ENCODE measurements at regions not wholly inside any gene's neighbourhood (a gene's known extent, or its start where the extent isn't known, plus 50 kb on each side); places are given as distances from the start of the nearest gene placed in this dataset.

GRCh38 chr13:30038884-30039283 is 188.5 kb upstream of the UBL3 start:
- H3K4me3 Mint-ChIP-seq, result no peak overlapping the region
- H3K27me3 Mint-ChIP-seq, result peaks cover 23% of the 10 kb centered on the region
- no peaks in the 10 kb centered on the region for H3K9me3 Mint-ChIP-seq
- peaks cover 9% of the 10 kb centered on the region for H3K4me1 Mint-ChIP-seq
- DNase-seq, result no peak
- no peaks in the 10 kb centered on the region for H3K36me3 Mint-ChIP-seq
- POLR2A ChIA-PET, result no interaction called here
- H3K27ac Mint-ChIP-seq, result no peak overlapping the region
- no peak for ATAC-seq (ENCODE audit: low read depth)

GRCh38 chr13:30037766-30038165 is 187.3 kb upstream of the UBL3 start:
- POLR2A ChIA-PET, result no interaction called here
- Mint-ChIP-seq H3K27ac (no peak overlapping the region), H3K4me3 (no peak overlapping the region), H3K9me3 (no peaks in the 10 kb centered on the region), H3K4me1 (peaks cover 9% of the 10 kb centered on the region), H3K36me3 (no peaks in the 10 kb centered on the region), H3K27me3 (peaks cover 23% of the 10 kb centered on the region)
- DNase-seq (no peak), ATAC-seq (ENCODE audit: low read depth) (no peak)

DNA sequence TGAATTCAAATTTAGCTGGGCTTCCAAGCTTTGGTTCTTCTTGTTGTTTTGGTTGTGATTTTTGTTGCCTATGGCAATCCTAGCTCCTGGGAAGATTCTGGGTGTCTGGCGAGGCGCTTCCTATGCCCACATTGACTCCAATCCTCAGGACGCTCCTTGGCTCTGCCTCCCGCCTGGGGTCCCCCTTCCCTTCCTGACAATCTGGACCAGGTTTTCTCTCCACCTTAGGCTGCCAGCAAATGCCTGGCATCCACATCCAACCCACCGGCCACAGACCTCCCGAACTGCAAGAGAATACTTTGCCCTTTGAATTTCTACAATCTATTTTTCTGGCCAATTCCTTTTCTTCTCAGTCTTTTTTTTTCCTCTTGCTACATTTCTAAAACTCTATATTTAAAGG is 186.9 kb upstream of the UBL3 start:
- peaks cover 23% of the 10 kb centered on the region for H3K27me3 Mint-ChIP-seq
- H3K9me3 Mint-ChIP-seq, result no peaks in the 10 kb centered on the region
- POLR2A ChIA-PET, result no interaction called here
- ATAC-seq (ENCODE audit: low read depth), result no peak
- H3K4me1 Mint-ChIP-seq, result peaks cover 8% of the 10 kb centered on the region
- no peak for DNase-seq
- no peaks in the 10 kb centered on the region for H3K36me3 Mint-ChIP-seq
- no peak overlapping the region for H3K27ac Mint-ChIP-seq
- no peak overlapping the region for H3K4me3 Mint-ChIP-seq

- Mint-ChIP-seq H3K27me3 (peaks cover 14% of the 10 kb centered on the region), H3K9me3 (no peaks in the 10 kb centered on the region), H3K36me3 (no peaks in the 10 kb centered on the region), H3K4me3 (no peak overlapping the region), H3K27ac (no peak overlapping the region), H3K4me1 (peaks cover 2% of the 10 kb centered on the region)
- ATAC-seq (ENCODE audit: low read depth), result no peak
- POLR2A ChIA-PET, result no interaction called here
- DNase-seq, result no peak
Observed at GRCh38 chr13:30034458-30034795, 184.0 kb upstream of the UBL3 start.

DNA sequence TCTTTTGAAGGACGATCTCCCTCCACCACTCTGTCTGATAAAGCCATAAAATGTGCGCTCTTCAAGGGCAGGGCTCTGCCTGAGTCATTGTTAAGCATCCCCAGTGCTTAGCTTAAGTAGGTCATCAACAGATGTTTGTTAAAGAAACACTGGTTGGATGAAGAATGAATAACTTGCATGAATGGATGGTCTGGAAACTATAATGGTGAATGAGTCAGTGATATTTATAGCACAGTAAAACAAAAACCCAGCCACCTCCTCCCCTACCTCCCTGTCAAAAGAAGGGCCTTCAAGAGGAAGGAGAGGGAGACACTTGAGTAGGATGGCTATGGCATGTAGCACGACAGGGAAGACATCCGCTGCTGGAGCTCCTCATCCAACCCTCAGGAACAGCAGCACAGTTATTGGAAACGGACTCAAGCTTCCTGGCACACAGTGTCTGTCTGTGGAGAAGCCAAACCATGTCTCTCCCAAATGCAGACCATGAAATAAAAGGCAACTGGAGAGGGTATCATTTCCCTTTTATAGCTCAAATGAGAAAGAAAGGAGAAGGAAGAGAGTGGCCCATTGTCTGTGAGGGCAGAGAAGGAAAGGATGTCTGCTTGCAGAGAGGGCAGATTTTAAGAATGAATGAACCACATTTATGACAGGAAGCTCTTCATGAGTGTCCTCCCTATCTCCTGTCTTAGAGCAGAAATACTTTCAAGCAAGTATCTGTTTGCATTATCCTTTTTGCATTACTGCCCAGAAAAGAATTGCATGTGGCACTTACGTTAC is 183.5 kb upstream of the UBL3 start:
- POLR2A ChIA-PET, result no interaction called here
- Mint-ChIP-seq H3K36me3 (no peaks in the 10 kb centered on the region), H3K27me3 (peaks cover 14% of the 10 kb centered on the region), H3K4me1 (peaks cover 2% of the 10 kb centered on the region), H3K4me3 (no peak overlapping the region), H3K9me3 (no peaks in the 10 kb centered on the region), H3K27ac (no peak overlapping the region)
- ATAC-seq (ENCODE audit: low read depth) (no peak), DNase-seq (no peak)

DNA sequence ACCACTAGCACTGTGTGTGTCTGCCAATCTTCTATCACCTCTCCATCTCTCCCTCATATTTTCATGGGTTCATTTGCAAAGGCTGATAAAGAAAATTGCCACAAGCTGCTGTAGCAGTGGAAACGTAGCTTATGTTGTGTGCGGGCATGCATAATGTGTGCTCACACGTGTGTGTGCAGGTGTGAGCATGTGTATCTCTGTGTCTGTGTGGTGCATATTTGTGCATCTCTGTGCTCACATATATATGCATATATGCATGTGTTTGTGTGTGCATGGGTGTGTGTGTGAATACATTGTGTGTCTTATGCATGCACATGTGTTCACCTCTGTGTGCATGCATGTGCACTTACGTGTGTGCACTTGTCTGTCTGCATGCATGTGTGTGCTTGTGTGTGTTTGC is 181.8 kb upstream of the UBL3 start:
- no peak for ATAC-seq (ENCODE audit: low read depth)
- H3K9me3 Mint-ChIP-seq, result no peaks in the 10 kb centered on the region
- no peak overlapping the region for H3K4me3 Mint-ChIP-seq
- H3K27me3 Mint-ChIP-seq, result peaks cover 10% of the 10 kb centered on the region
- DNase-seq, result no peak
- H3K4me1 Mint-ChIP-seq, result peaks cover 2% of the 10 kb centered on the region
- H3K27ac Mint-ChIP-seq, result no peak overlapping the region
- POLR2A ChIA-PET, result no interaction called here
- H3K36me3 Mint-ChIP-seq, result no peaks in the 10 kb centered on the region

- no peaks in the 10 kb centered on the region for H3K36me3 Mint-ChIP-seq
- no peak overlapping the region for H3K4me3 Mint-ChIP-seq
- DNase-seq (no peak), ATAC-seq (ENCODE audit: low read depth) (no peak)
- H3K27ac Mint-ChIP-seq, result no peak overlapping the region
- H3K4me1 Mint-ChIP-seq, result peaks cover 2% of the 10 kb centered on the region
- no peaks in the 10 kb centered on the region for H3K9me3 Mint-ChIP-seq
- POLR2A ChIA-PET, result no interaction called here
- H3K27me3 Mint-ChIP-seq, result peaks cover 10% of the 10 kb centered on the region
Observed at GRCh38 chr13:30031488-30031887, 181.1 kb upstream of the UBL3 start.

DNA sequence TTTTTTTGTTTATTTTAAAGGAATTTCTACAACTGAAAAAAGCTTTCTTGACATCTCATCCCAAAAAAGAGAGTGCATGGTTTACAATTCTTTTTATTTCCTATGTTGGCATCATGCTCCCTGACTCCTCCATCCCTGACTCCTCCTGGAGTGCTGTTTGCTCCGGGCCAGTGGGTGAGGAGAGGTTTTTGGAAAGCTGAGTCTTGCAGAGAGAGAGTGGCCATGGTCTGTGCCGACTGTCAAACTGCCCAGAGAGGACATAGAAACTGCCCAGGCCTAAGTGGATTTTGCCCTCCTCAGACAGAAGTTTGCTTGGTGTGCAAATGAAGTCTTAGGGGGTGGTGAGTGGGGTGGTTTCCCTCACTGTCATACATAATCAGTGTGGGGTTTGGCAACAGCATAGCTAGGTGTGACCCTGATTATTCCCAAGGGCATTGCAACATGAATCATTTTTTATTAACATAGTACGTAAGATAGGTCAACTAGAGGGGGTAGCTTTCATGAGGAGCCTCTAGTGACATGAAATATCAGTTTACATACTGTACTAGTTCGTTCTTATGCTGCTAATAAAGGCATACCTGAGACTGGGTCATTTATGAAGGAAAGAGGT is 179.8 kb upstream of the UBL3 start:
- Mint-ChIP-seq H3K4me3 (no peak overlapping the region), H3K4me1 (peaks cover 2% of the 10 kb centered on the region), H3K27ac (no peak overlapping the region), H3K27me3 (peaks cover 10% of the 10 kb centered on the region), H3K9me3 (no peaks in the 10 kb centered on the region), H3K36me3 (no peaks in the 10 kb centered on the region)
- DNase-seq (no peak), ATAC-seq (ENCODE audit: low read depth) (no peak)
- POLR2A ChIA-PET, result no interaction called here

DNA sequence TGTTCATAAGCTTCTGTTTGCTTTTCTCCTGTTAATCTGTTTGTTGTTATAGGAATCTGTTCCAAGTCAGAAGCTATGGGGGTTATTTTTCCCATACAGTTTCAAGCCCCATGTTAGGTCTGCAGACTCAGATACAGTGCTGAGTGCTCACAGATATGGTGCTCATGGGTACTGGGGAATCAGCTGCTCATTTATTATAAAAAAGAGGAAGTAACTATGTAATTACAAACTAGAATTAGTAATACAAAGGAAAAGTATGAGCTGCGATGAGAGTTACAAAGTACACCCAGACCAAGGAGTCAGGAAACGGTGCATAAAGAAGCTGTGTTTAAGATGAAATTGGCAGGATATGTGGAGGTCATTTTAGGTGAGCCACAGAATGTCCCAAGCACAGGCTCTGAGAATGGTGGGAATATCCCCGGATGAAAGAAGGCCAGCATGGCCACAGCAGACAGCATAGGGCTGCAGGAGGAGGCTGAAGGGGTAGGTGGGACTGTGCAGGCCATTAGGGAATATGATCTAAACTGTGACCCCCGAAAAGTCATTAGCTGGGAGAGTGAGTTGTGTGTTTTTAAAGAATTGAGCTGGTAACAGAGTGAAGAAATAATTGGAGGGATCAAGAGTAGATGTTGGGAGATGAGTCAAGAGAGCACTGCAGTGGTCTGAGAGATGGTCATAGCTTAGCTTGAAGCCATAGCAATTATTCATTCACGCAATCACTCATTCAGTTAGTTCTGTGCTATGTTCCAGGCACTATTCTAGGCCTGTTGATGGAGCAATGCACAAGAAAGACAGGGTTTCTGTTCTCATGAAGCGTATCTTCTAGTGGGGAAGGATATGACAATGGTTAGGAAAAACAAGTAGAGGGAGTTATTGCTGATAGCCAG is 177.4 kb upstream of the UBL3 start:
- Mint-ChIP-seq H3K9me3 (no peaks in the 10 kb centered on the region), H3K27ac (no peak overlapping the region), H3K4me3 (no peak overlapping the region), H3K4me1 (no peaks in the 10 kb centered on the region), H3K36me3 (no peaks in the 10 kb centered on the region), H3K27me3 (peaks cover 2% of the 10 kb centered on the region)
- POLR2A ChIA-PET, result interaction anchor here (0.7 kb wide), 2 partner anchors 10 to 92 kb away, joined by 3 to 4 read pairs; no protein-coding TSS in a partner anchor
- ATAC-seq (ENCODE audit: low read depth) (no peak), DNase-seq (no peak)

DNA sequence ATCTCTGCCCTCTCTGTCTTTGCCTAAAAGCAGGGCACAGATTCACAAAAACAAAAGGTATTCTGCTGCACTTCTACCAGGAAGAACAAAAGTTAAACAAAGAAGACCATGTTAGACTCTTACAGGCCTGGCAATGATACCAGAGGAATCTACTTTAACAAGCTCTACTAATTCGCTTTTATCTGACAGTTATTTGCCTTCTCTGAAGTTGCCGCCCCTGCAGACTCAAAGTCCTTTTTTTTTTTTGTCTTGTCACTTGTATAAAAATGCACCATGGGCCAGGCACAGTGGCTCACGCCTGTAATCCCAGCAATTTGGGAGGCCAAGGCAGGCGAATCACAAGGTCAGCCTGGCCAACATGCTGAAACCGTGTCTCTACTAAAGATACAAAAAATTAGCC is 176.5 kb upstream of the UBL3 start:
- Mint-ChIP-seq H3K27me3 (peaks cover 2% of the 10 kb centered on the region), H3K9me3 (no peaks in the 10 kb centered on the region), H3K4me3 (no peak overlapping the region), H3K36me3 (no peaks in the 10 kb centered on the region), H3K4me1 (no peaks in the 10 kb centered on the region), H3K27ac (no peak overlapping the region)
- no peak for ATAC-seq (ENCODE audit: low read depth)
- POLR2A ChIA-PET, result no interaction called here
- no peak for DNase-seq

- no peak overlapping the region for H3K27ac Mint-ChIP-seq
- no peak overlapping the region for H3K4me3 Mint-ChIP-seq
- H3K4me1 Mint-ChIP-seq, result no peaks in the 10 kb centered on the region
- POLR2A ChIA-PET, result no interaction called here
- DNase-seq (no peak), ATAC-seq (ENCODE audit: low read depth) (no peak)
- peaks cover 2% of the 10 kb centered on the region for H3K27me3 Mint-ChIP-seq
- no peaks in the 10 kb centered on the region for H3K36me3 Mint-ChIP-seq
- no peaks in the 10 kb centered on the region for H3K9me3 Mint-ChIP-seq
Observed at GRCh38 chr13:30026093-30026492, 175.7 kb upstream of the UBL3 start.

DNA sequence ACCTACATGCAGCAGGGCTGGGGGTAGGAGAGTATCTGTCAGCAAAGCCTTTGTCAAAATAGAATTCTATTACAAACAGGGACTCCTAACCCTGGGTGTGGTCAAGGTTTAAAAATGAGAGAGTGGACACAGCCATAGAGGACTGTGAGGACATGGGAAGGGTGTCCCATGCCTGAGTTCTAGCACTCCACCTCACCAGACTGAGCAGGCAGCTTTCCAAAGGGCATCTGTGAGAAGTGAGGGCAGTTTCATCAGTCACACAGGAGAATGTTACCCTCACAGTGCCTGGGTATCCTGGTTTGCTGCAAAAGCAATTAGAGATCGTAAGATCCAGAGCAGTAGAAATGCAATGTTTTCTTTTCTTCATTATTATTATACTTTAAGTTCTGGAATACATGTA is 174.9 kb upstream of the UBL3 start:
- no peaks in the 10 kb centered on the region for H3K9me3 Mint-ChIP-seq
- ATAC-seq (ENCODE audit: low read depth) (no peak), DNase-seq (no peak)
- H3K4me3 Mint-ChIP-seq, result no peak overlapping the region
- no peaks in the 10 kb centered on the region for H3K4me1 Mint-ChIP-seq
- POLR2A ChIA-PET, result no interaction called here
- no peak overlapping the region for H3K27ac Mint-ChIP-seq
- peaks cover 2% of the 10 kb centered on the region for H3K27me3 Mint-ChIP-seq
- H3K36me3 Mint-ChIP-seq, result no peaks in the 10 kb centered on the region

DNA sequence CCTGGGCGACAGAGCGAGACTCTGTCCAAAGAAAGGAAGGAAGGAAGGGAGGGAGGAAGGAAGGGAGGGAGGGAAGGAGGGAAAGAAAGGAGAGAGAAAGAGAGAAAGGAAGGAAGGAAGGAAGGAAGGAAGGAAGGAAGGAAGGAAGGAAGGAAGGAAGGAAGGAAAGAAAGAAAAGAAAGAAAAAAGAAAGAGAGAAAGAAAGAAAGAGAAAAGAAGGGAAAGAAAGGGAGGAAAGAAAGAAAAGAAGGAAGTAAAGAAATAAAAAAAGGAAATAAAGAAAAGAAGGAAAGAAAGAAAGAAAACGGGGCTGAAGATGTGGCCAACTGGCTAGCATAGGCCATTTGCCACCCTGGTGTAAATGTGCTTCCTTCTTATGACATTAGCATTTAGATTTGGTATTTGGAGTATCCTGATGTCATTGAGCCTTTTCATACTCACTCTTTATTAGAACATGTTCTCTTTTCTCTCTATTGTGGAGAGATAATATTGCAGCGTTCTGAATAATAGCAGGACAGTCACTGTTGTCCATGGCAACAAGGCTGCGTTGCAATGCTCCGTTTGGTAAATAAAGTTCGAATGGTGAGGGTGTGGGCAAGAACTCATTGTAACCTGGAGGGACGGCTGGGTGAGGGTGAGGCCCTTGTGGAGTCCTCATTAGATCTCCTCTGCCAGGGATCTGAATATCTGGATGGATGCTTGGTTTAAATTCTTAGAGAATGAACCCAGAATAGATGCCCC is 173.9 kb upstream of the UBL3 start:
- no peak for DNase-seq
- Mint-ChIP-seq H3K9me3 (no peaks in the 10 kb centered on the region), H3K27me3 (peaks cover 2% of the 10 kb centered on the region), H3K27ac (no peak overlapping the region), H3K36me3 (no peaks in the 10 kb centered on the region), H3K4me3 (no peak overlapping the region), H3K4me1 (no peaks in the 10 kb centered on the region)
- POLR2A ChIA-PET, result no interaction called here
- no peak for ATAC-seq (ENCODE audit: low read depth)
